Sigmoid colon (tissue), 4 donors: ENCODE measurements at regions not wholly inside any gene's neighbourhood (a gene's known extent, or its start where the extent isn't known, plus 50 kb on each side); places are given as distances from the start of the nearest gene placed in this dataset.

ENCODE experiments used
- CTCF ChIP-seq, 4 experiments: fragments of 450-650 bp in 3 of 4; fragments of 200-600 bp in 1 of 4; IDR thresholded peaks; one replicate each; pipeline ENCODE4 v1.5.1; 2016 to 2019; ENCODE audit warnings: antibody characterized with exemption in 4 of 4, mild to moderate bottlenecking in 3 of 4, moderate library complexity in 2 of 4
- POLR2AphosphoS5 ChIP-seq, 4 donors: sonication (generic); formaldehyde crosslinking; IDR thresholded peaks; one replicate each; pipeline ENCODE4 v1.6.1; 2017; ENCODE audit warnings: antibody characterized with exemption in 4 of 4

- no peak for TF ChIP-seq CTCF (IDR thresholded peaks at IDR 0.05)
- TF ChIP-seq POLR2AphosphoS5 (IDR thresholded peaks at IDR 0.05) = no peak
Measured at GRCh38 chr6:141467881-141468280, 664.8 kb upstream of the GJE1 start.
